K562 (cell line): ENCODE measurements at regions not wholly inside any gene's neighbourhood (a gene's known extent, or its start where the extent isn't known, plus 50 kb on each side); places are given as distances from the start of the nearest gene placed in this dataset. TPM values are rescaled to one million over a fixed set of nuclear protein-coding genes. Genes with fewer than 3 reads are reported as not detected.

ENCODE experiments used
- small RNA-seq: library from RNA; depleted of rRNA; stranded (forward); fragments of <200 nt; gene quantifications from one replicate; pipeline ENCODE3, GENCODE V24; 2014

Small RNA genes lying in the stretch of these regions (small RNA-seq; reads per million reads assigned to genes)
- not detected for gene RN7SL659P
- not detected for gene RNA5SP293
- not detected for gene RNU6-1064P
- not detected for gene RNU6-996P
